Glutamatergic neuron (in vitro differentiated cells): ENCODE measurements at regions not wholly inside any gene's neighbourhood (a gene's known extent, or its start where the extent isn't known, plus 50 kb on each side); places are given as distances from the start of the nearest gene placed in this dataset.
A peak's percentile ranks its signal among the peaks of the same experiment; 100 is the strongest.

ENCODE experiments used
- DNase-seq: peaks from one replicate; pipeline ENCODE4 v3.0.0; 2022
- H3K27ac Mint-ChIP-seq: one replicate; pipeline ENCODE4 v1.8.0; 2020; ENCODE audit warnings: mild to moderate bottlenecking, mixed read lengths, inconsistent platforms; ENCODE audit not compliant: unreplicated experiment
- H3K27me3 Mint-ChIP-seq: one replicate; pipeline ENCODE4 v1.8.0; 2020; ENCODE audit warnings: mild to moderate bottlenecking, moderate library complexity, mixed read lengths, inconsistent platforms; ENCODE audit not compliant: unreplicated experiment
- H3K36me3 Mint-ChIP-seq: one replicate; pipeline ENCODE4 v1.8.0; 2020; ENCODE audit warnings: mild to moderate bottlenecking, mixed read lengths, inconsistent platforms; ENCODE audit not compliant: unreplicated experiment
- H3K4me1 Mint-ChIP-seq: one replicate; pipeline ENCODE4 v1.8.0; 2020; ENCODE audit warnings: mild to moderate bottlenecking, low read depth, mixed read lengths, inconsistent platforms; ENCODE audit not compliant: unreplicated experiment
- H3K4me3 Mint-ChIP-seq: one replicate; pipeline ENCODE4 v1.8.0; 2020; ENCODE audit warnings: mild to moderate bottlenecking, mixed read lengths, inconsistent platforms; ENCODE audit not compliant: unreplicated experiment
- H3K9me3 Mint-ChIP-seq: one replicate; pipeline ENCODE4 v1.8.0; 2020; ENCODE audit warnings: mild to moderate bottlenecking, moderate library complexity, mixed read lengths, inconsistent platforms; ENCODE audit not compliant: unreplicated experiment
- CTCF ChIP-seq: fragments of 200-600 bp; sonication (generic); IDR thresholded peaks from one replicate; pipeline ENCODE4 v1.5.0; 2021; ENCODE audit not compliant: partially characterized antibody, unreplicated experiment

GRCh38 chr12:131603939-131604795 lies 106.7 kb upstream of the SFSWAP start:
- Mint-ChIP-seq H3K4me1 (peaks cover under 1% of the 10 kb centered on the region), H3K4me3 (no peak overlapping the region), H3K27me3 (peaks cover 4% of the 10 kb centered on the region), H3K9me3 (no peaks in the 10 kb centered on the region), H3K36me3 (no peaks in the 10 kb centered on the region), H3K27ac (no peak overlapping the region)
- TF ChIP-seq CTCF: no peak
- DNase-seq: no peak

GRCh38 chr12:131604859-131605258 lies 106.0 kb upstream of the SFSWAP start:
- no peaks in the 10 kb centered on the region for H3K36me3 Mint-ChIP-seq
- DNase-seq: peak; percentile 2
- H3K27ac Mint-ChIP-seq: no peak overlapping the region
- no peak for TF ChIP-seq CTCF
- H3K4me1 Mint-ChIP-seq: peaks cover 5% of the 10 kb centered on the region
- peaks cover 5% of the 10 kb centered on the region for H3K27me3 Mint-ChIP-seq
- no peaks in the 10 kb centered on the region for H3K9me3 Mint-ChIP-seq
- H3K4me3 Mint-ChIP-seq: no peak overlapping the region

- TF ChIP-seq CTCF: no peak
- H3K4me1 Mint-ChIP-seq: peaks cover 5% of the 10 kb centered on the region
- no peak overlapping the region for H3K27ac Mint-ChIP-seq
- no peaks in the 10 kb centered on the region for H3K36me3 Mint-ChIP-seq
- peaks cover 3% of the 10 kb centered on the region for H3K27me3 Mint-ChIP-seq
- peak; percentile 3 for DNase-seq
- H3K4me3 Mint-ChIP-seq: no peak overlapping the region
- no peaks in the 10 kb centered on the region for H3K9me3 Mint-ChIP-seq
Observed at GRCh38 chr12:131605304-131605829, 105.5 kb upstream of the SFSWAP start.

GRCh38 chr12:131606218-131606901 lies 104.5 kb upstream of the SFSWAP start:
- Mint-ChIP-seq H3K4me3 (no peak overlapping the region), H3K27ac (no peak overlapping the region), H3K9me3 (no peaks in the 10 kb centered on the region), H3K4me1 (peaks cover 5% of the 10 kb centered on the region), H3K36me3 (no peaks in the 10 kb centered on the region), H3K27me3 (peaks cover 1% of the 10 kb centered on the region)
- peak; percentile 0 for DNase-seq
- no peak for TF ChIP-seq CTCF
